ENCODE measurements at regions not wholly inside any gene's neighbourhood (a gene's known extent, or its start where the extent isn't known, plus 50 kb on each side); places are given as distances from the start of the nearest gene placed in this dataset.
"Not testable (repeated sequence)": the region's sequence is repeated elsewhere in the genome, so short reads cannot be mapped to it uniquely, and the experiment has no call there.

- Mint-ChIP-seq H3K27ac (ENCODE audit: unreplicated experiment) (no peak overlapping the region), H3K9me3 (no peaks in the 10 kb centered on the region), H3K36me3 (ENCODE audit: low read depth) (no peaks in the 10 kb centered on the region), H3K4me3 (no peak overlapping the region), H3K27me3 (ENCODE audit: low read depth) (no peaks in the 10 kb centered on the region), H3K4me1 (peaks cover 5% of the 10 kb centered on the region)
- no peak for DNase-seq (ENCODE audit: low read depth, low spot score)
- TF ChIP-seq CTCF (conservative IDR thresholded peaks at IDR 0.05), result no peak
Observed at GRCh38 chr10:120047926-120048325, 155.4 kb downstream of the SEC23IP start.

- Mint-ChIP-seq H3K36me3 (ENCODE audit: low read depth) (no peaks in the 10 kb centered on the region), H3K4me3 (no peak overlapping the region), H3K27me3 (ENCODE audit: low read depth) (no peaks in the 10 kb centered on the region), H3K9me3 (no peaks in the 10 kb centered on the region), H3K27ac (ENCODE audit: unreplicated experiment) (no peak overlapping the region), H3K4me1 (peaks cover 5% of the 10 kb centered on the region)
- DNase-seq (ENCODE audit: low read depth, low spot score), result no peak
- no peak for TF ChIP-seq CTCF (conservative IDR thresholded peaks at IDR 0.05)
Observed at GRCh38 chr10:120048391-120048790, 155.9 kb downstream of the SEC23IP start.

- H3K9me3 Mint-ChIP-seq, result peaks cover 3% of the 10 kb centered on the region
Observed at GRCh38 chr10:120051671-120052070, 159.1 kb downstream of the SEC23IP start.

GRCh38 chr10:120052964-120053702 lies 160.6 kb downstream of the SEC23IP start:
- DNase-seq (ENCODE audit: low read depth, low spot score), result no peak
- TF ChIP-seq CTCF (conservative IDR thresholded peaks at IDR 0.05), result no peak
- Mint-ChIP-seq H3K27me3 (ENCODE audit: low read depth) (peaks cover 12% of the 10 kb centered on the region), H3K9me3 (peaks cover 10% of the 10 kb centered on the region), H3K36me3 (ENCODE audit: low read depth) (no peaks in the 10 kb centered on the region), H3K4me3 (no peak overlapping the region), H3K4me1 (peaks cover 5% of the 10 kb centered on the region), H3K27ac (ENCODE audit: unreplicated experiment) (no peak overlapping the region)

More at GRCh38 chr10:120051671-120052070, 159.1 kb downstream of the SEC23IP start:
- TF ChIP-seq CTCF (conservative IDR thresholded peaks at IDR 0.05), result no peak
- Mint-ChIP-seq H3K27me3 (ENCODE audit: low read depth) (peaks cover 4% of the 10 kb centered on the region), H3K4me1 (peaks cover 5% of the 10 kb centered on the region), H3K27ac (ENCODE audit: unreplicated experiment) (no peak overlapping the region), H3K4me3 (no peak overlapping the region), H3K36me3 (ENCODE audit: low read depth) (no peaks in the 10 kb centered on the region)
- DNase-seq (ENCODE audit: low read depth, low spot score), result no peak

GRCh38 chr10:120059790-120060189 lies 167.3 kb downstream of the SEC23IP start:
- H3K4me1 Mint-ChIP-seq; DNase-seq (ENCODE audit: low read depth, low spot score); H3K27ac Mint-ChIP-seq (ENCODE audit: unreplicated experiment); H3K4me3 Mint-ChIP-seq; H3K36me3 Mint-ChIP-seq (ENCODE audit: low read depth): not testable (repeated sequence)
- Mint-ChIP-seq H3K27me3 (ENCODE audit: low read depth) (peaks cover 18% of the 10 kb centered on the region), H3K9me3 (peaks cover 10% of the 10 kb centered on the region)

GRCh38 chr10:120067427-120067826 lies 174.9 kb downstream of the SEC23IP start:
- H3K4me1 Mint-ChIP-seq, result no peaks in the 10 kb centered on the region
- H3K4me3 Mint-ChIP-seq, result no peak overlapping the region
- DNase-seq (ENCODE audit: low read depth, low spot score), result no peak
- peaks cover 14% of the 10 kb centered on the region for H3K9me3 Mint-ChIP-seq
- no peak overlapping the region for H3K27ac Mint-ChIP-seq (ENCODE audit: unreplicated experiment)
- TF ChIP-seq CTCF (conservative IDR thresholded peaks at IDR 0.05), result no peak
- H3K27me3 Mint-ChIP-seq (ENCODE audit: low read depth), result peaks cover 17% of the 10 kb centered on the region
- H3K36me3 Mint-ChIP-seq (ENCODE audit: low read depth), result no peaks in the 10 kb centered on the region
